Fibroblast of lung (primary cell): ENCODE measurements at regions not wholly inside any gene's neighbourhood (a gene's known extent, or its start where the extent isn't known, plus 50 kb on each side); places are given as distances from the start of the nearest gene placed in this dataset.

Experiments
- DNase-seq, 2 donors: peaks; one replicate each; pipeline versions ENCODE4 v3.0.0 to v3.0.0-alpha.2; 2010; ENCODE audit warnings: low read depth in 2 of 2
- H2AFZ ChIP-seq: 2 replicates; pipeline ENCODE4 v1.5.1; 2012; ENCODE audit warnings: low read length, control low read depth, inconsistent platforms
- H3K27ac ChIP-seq: 2 replicates; pipeline ENCODE4 v1.5.1; 2011; ENCODE audit warnings: low read length, control low read depth; ENCODE audit not compliant: insufficient read depth
- H3K27me3 ChIP-seq: 2 replicates; pipeline ENCODE4 v1.5.1; 2011; ENCODE audit warnings: mild to moderate bottlenecking, low read length; ENCODE audit not compliant: control insufficient read depth, insufficient read depth
- H3K36me3 ChIP-seq: 2 replicates; pipeline ENCODE4 v1.5.1; 2011; ENCODE audit warnings: low read length; ENCODE audit not compliant: control insufficient read depth, insufficient read depth
- H3K4me1 ChIP-seq: 2 replicates; pipeline ENCODE4 v1.5.1; 2011; ENCODE audit warnings: low read length; ENCODE audit not compliant: control insufficient read depth, insufficient read depth; ENCODE audit errors: extremely low read depth
- H3K4me2 ChIP-seq: 2 replicates; pipeline ENCODE4 v1.5.1; 2011; ENCODE audit warnings: low read length, control low read depth; ENCODE audit not compliant: insufficient read depth; ENCODE audit errors: extremely low read depth
- H3K4me3 ChIP-seq, 4 experiments: fragments of 200-600 bp in 1 of 4; sonication (generic) in 1 of 4; replicated peaks in 1 of 4; 2 replicates each; pipeline ENCODE4 v1.5.1; 2011 to 2016; ENCODE audit warnings: low read length in 4 of 4, low read depth in 3 of 4, mild to moderate bottlenecking in 3 of 4, control low read depth in 2 of 4, inconsistent platforms in 1 of 4, mixed read lengths in 1 of 4; ENCODE audit not compliant: insufficient read depth in 1 of 4; ENCODE audit errors: control extremely low read depth in 1 of 4
- H3K79me2 ChIP-seq: 2 replicates; pipeline ENCODE4 v1.5.1; 2012; ENCODE audit warnings: mild to moderate bottlenecking, low read length, inconsistent platforms; ENCODE audit not compliant: control insufficient read depth, insufficient read depth
- H3K9ac ChIP-seq: 2 replicates; pipeline ENCODE4 v1.5.1; 2011; ENCODE audit warnings: mild to moderate bottlenecking, low read length, control low read depth; ENCODE audit not compliant: insufficient read depth
- H3K9me3 ChIP-seq: 2 replicates; pipeline ENCODE4 v1.5.1; 2012; ENCODE audit warnings: low read depth, low read length; ENCODE audit not compliant: control insufficient read depth, insufficient read depth
- H4K20me1 ChIP-seq: 2 replicates; pipeline ENCODE4 v1.5.1; 2011; ENCODE audit warnings: low read length; ENCODE audit not compliant: control insufficient read depth, insufficient read depth; ENCODE audit errors: extremely low read depth
- CTCF ChIP-seq, 2 donors: IDR thresholded peaks in 1 of 2; conservative IDR thresholded peaks in 1 of 2; 1 replicate in 1 of 2; 2 replicates in 1 of 2; pipeline ENCODE4 v1.5.1; 2011 to 2012; ENCODE audit warnings: low read length in 2 of 2, control low read depth in 1 of 2, inconsistent platforms in 1 of 2, low read depth in 1 of 2, mild to moderate bottlenecking in 1 of 2
- EZH2 ChIP-seq: IDR thresholded peaks from 2 replicates; pipeline ENCODE4 v1.5.1; 2012; ENCODE audit warnings: low read length, control low read depth, mild to moderate bottlenecking; ENCODE audit errors: missing control alignments

GRCh38 chr21:43343992-43344886, 82.7 kb downstream of the SIK1 start:
- no peak overlapping the region for H3K4me3 ChIP-seq
- no peak for DNase-seq
- H3K9ac ChIP-seq = no peak overlapping the region
- TF ChIP-seq EZH2 = no peak
- no peak for TF ChIP-seq CTCF (conservative IDR thresholded peaks at IDR 0.05 in 1 of 2, IDR thresholded peaks at IDR 0.05 in 1 of 2; ENCODE audit: low read depth in 1 of 2, low read length in 2 of 2)
- no peaks in the 10 kb centered on the region for H3K79me2 ChIP-seq
- no peaks in the 10 kb centered on the region for H3K9me3 ChIP-seq
- peak overlapping the region; percentile 30 for H2AFZ ChIP-seq
- H3K27me3 ChIP-seq = no peaks in the 10 kb centered on the region
- H3K36me3 ChIP-seq = no peaks in the 10 kb centered on the region
- H3K4me1 ChIP-seq = peaks cover 6% of the 10 kb centered on the region
- no peak overlapping the region for H3K4me2 ChIP-seq
- no peak overlapping the region for H3K27ac ChIP-seq
- H4K20me1 ChIP-seq = no peaks in the 10 kb centered on the region

GRCh38 chr21:43343095-43343991, 83.6 kb downstream of the SIK1 start:
- Histone ChIP-seq H3K9ac (no peak overlapping the region), H3K27ac (no peak overlapping the region), H3K4me1 (peaks cover 6% of the 10 kb centered on the region), H3K36me3 (no peaks in the 10 kb centered on the region), H4K20me1 (no peaks in the 10 kb centered on the region), H3K9me3 (no peaks in the 10 kb centered on the region), H3K4me3 (no peak overlapping the region), H3K4me2 (no peak overlapping the region), H3K27me3 (no peaks in the 10 kb centered on the region), H3K79me2 (no peaks in the 10 kb centered on the region), H2AFZ (no peak overlapping the region)
- no peak for DNase-seq
- TF ChIP-seq CTCF (conservative IDR thresholded peaks at IDR 0.05 in 1 of 2, IDR thresholded peaks at IDR 0.05 in 1 of 2; ENCODE audit: low read depth in 1 of 2, low read length in 2 of 2) = no peak

GRCh38 chr21:43342301-43342881, 84.5 kb downstream of the SIK1 start:
- Histone ChIP-seq H3K4me1 (peaks cover 6% of the 10 kb centered on the region), H3K4me3 (no peak overlapping the region), H3K9me3 (no peaks in the 10 kb centered on the region), H4K20me1 (no peaks in the 10 kb centered on the region), H3K27me3 (no peaks in the 10 kb centered on the region), H3K27ac (no peak overlapping the region), H3K9ac (no peak overlapping the region), H3K79me2 (no peaks in the 10 kb centered on the region), H2AFZ (no peak overlapping the region), H3K4me2 (no peak overlapping the region), H3K36me3 (no peaks in the 10 kb centered on the region)
- DNase-seq = no peak
- TF ChIP-seq EZH2 (no peak), CTCF (conservative IDR thresholded peaks at IDR 0.05 in 1 of 2, IDR thresholded peaks at IDR 0.05 in 1 of 2; ENCODE audit: low read depth in 1 of 2, low read length in 2 of 2) (no peak)
